NCI-H187 treated with DMSO at 0.1 percent for 48 hours (cell line): ENCODE measurements at regions not wholly inside any gene's neighbourhood (a gene's known extent, or its start where the extent isn't known, plus 50 kb on each side); places are given as distances from the start of the nearest gene placed in this dataset.

Experiments
- DNase-seq: peaks from one replicate; lab custom pipeline; 2025; lab: John Stamatoyannopoulos, UW

DNA sequence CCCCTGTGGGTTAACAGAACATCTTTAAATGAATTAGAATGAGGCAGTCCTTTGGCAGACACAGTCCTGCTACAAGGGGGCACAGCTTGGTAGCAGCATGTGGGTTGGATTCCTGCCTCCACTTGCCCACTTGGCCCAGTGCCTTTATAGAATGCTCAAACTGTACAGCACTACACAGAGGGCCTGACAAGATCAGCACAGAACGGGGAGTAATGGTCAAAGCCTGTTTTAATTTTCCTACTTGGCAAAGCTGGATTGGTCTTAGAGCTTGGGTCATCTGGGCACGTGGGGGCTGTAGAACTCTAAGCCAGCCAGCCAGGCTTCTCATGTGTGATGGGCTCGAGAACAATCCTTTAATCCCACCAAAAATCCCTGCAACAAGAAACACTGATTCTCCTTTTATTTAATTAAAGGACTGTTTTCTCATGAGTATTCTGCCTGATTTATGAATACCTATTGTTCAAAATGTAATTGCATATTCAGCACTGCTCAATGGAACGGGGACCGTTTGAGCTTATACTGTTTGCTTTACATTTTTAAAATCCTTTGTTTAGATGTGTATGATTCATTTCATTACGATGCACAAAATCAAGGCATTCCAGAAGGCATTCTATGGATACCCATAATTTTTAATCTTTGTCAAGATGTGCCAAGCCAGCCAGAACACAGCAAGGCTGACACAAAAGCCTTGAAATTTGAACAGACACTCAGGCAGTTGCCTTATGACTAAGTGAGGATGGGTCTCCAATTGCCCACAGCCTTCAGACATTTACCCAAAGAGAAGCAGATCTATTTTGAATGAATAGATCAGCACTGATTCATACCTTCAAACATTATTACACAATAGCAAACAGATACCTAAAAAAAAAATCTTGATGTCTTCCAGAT is 249.3 kb upstream of the TGFBR2 start:
- DNase-seq: no peak

DNA sequence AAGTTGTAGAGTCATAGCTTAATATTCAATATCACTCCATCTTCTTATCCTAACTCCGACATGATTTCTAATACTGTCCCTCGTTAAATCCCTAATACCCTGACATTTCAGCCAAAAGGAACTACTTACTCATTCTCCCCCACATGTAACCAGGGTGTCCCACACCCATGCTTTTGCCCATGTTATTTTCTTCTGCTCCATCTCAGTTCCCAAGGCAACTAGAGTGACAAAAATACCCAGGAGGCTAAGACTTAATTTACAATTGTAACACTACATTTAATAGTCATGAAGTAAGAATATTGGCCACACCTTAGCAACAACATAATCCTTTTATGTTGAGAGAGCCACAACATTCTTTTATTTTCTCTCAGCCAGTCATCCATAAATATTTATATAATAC is 248.5 kb upstream of the TGFBR2 start:
- DNase-seq: no peak

DNA sequence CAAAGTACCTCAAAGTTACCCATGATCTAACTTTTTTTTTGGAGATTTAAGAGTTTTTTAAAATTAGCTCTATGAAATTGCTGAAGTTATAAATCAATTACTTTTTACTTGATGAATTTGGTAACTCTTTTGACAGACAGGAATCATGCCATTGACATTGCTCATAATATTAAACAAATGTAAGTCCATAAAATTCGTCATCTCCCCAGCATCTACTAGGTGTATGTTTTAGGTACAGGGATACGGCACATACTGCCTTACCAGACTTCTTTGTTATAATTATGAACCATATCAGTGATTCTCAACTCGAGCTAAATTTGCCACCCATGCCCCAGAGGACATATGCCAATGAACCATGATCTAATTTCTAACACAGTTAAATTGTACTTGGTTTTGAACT is 247.5 kb upstream of the TGFBR2 start:
- DNase-seq: no peak

DNA sequence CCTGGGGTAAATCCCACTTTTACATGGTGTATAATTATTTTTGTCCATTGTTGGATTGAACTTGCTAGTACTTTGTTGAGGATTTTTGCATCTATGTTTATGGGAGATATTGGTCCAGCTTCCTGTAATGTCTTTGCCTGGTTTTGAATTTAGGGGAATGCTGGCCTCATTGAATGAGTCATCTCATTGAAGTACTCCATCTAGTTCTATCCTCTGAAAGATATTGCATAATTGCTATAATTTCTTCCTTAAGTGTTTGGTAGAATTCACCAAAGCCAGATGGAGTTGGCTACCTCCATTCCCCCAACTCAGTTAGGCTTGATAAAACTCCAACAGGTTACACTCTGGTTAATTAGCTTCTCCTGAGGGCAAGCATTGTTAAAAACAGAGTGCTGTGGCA is 237.4 kb upstream of the TGFBR2 start:
- no peak for DNase-seq

DNA sequence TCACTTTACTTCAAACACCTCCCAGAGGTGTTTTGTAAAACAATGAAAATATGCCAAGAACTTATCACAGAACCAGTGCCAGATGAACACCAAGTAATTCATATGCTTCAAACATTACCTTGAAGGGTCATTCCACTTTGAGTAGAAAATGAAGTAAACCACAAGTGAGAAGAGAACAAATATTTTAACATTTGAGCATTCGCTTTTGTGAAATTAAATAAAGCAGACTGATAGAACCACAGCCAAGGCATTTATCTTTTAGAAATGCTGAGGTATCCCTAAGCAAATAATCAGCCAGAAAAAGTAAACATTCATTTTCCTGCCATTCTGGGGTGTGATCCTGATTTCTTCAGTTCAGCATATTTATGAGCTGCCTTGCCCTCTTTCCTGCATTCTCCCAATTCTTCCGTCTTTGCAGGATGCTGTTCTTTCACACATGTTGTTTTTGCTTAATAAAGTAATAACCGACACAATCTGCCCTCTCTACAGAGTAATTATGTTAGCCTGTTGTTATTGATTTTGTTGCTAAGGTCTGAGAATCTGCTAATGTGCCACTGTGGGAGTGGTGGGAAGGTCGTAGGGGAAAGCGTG is 235.6 kb upstream of the TGFBR2 start:
- no peak for DNase-seq

DNA sequence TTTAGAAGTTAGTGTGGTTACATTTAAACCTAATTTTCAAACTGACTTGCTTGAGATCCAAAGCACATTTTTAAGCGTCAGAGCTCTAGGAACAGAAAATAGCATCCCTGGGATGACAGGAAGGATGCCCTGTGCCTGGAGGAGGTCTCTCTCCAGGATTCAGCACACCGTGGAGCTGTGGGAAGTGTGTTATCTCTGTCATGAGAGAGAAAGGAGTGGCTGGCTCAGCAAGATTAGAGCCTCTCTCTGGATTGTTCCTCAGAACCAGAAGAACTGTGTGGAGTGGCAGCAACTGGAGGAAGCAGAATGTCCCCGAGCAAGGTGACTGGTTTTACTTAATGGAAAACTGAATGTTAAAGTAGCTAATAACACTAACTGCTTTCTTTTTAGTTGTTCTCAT is 233.6 kb upstream of the TGFBR2 start:
- DNase-seq: no peak

DNA sequence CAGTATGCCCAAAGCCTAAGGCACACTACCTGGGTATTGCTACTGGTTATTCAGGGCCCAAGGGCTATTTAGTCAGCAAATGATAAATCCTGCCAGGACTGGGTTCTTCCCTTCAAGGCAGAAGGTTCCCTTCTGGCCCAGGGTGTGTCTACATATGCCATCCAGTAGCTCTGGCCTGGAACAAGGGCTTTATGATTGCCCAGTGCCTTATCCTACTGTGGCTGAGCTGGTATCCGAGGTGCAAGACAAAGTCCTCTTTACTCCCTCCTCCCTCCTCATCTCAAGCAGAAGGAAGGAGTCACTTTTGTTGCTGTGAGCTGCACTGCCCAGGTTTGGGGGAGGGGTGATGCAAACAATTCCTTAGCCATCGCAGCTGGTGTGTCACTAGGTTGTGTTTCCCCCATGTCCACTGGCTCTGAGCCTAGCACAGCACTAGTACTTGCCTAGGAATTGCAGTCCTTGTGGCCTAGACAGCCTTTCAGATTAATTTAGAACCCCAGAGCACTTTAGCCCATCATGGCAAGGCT is 221.8 kb upstream of the TGFBR2 start:
- no peak for DNase-seq

DNA sequence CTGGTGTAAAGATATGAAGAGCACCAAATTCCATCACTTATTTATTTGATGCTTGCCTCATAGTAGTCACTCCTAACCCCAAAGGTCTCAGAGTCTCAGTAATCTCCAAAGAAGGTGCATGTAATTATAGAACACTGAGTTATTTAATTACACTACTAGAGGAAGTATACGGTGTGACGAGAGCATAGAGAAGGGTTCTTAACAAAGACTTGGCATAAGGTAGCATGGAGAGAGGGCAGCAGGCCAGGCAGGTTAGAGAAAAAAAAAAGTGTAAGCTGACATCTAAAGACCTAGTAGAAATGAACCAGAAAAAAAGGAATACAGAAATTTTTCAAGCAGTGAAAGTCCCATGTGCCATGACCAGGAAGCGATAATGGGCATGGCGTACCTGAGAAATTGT is 213.3 kb upstream of the TGFBR2 start:
- no peak for DNase-seq

DNA sequence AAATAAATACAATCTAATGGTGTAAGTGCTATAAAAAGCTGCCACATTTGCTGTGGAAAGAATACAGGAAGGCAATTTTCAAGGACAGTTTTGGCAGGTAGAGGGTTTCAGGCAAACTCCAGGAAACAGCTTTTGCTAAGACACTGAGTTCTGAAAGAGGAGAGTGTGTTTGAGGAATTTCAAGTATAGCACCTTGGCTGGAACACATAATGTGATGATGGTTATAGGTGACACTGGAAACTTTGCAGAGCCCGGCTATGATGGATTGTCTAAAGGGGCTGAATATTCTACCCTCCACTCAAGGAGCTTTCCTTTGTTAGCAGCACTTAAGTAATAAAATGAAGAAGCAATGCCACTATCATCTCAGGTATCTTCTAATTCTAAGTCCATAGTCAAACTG is 209.4 kb upstream of the TGFBR2 start:
- no peak for DNase-seq

DNA sequence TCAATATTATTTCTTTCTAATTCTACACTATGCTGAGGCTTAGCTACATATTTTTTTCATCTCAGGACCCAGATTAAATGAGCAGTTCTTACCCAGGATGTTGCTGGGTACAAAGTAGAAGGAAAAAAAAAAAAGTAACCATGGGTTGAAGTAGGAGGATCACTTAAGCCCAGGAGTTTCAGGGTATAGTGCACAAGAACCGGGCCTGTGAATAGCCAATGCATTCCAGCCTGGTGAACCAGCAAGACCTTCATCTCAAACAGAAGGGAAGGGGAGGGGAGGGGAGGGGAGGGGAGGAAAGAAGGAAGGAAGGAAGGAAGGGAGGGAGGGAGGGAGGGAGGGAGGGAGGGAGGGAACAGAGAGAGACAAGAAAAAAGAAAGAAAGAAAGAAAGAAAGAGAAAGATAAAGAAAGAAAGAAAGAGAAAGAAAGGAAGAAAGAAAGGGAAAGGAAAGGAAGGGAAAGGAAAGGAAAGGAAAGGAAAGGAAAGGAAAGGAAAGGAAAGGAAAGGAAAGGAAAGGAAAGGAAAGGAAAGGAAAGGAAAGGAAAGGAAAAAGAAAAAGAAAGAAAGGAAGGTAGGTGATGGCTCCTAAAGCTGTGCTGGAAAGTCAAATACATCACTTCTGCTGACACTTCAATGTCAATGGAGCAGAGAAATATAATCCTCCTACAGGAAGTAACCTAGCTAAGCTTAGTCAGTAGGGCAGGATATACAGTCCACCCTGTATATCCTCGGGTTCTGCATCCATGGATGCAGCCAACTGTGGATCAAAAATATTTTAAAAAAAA is 206.8 kb upstream of the TGFBR2 start:
- DNase-seq: no peak

DNA sequence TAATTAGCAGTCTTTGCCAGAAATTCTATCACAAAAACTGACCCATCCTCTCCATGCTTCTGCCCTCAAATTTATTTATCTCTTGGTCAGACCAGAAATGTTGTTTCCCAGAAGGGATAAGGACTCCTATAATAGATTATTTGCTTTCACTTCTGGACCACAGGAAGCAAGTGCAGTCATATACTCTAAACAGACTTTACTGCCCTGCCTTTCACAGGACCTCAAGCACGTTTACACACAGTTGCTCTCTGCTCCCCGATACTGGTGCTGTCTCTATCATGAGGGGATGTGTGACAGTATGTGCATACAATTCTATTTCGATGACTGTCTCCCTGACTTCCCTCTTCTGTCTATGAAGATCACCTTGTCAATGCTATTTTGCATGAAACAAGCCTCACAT is 205.5 kb upstream of the TGFBR2 start:
- DNase-seq: no peak

DNA sequence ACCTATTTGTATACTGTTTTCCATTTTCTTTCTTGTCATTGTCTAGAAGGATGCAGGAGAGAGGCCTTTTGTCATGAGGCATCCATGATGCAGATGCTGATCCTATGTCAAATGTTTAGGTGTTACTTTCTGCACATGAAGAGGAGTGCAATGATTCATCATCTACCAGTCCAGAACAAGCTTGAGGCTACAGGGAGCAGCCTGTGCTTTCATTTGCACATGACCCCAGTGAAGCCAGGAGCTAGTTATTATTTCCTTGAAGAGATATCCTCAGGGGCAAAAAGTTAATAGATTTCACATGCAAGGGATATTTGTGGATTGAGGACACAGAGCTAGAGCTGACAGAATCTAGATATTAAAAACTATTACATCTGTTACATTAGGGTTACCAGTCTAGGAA is 204.4 kb upstream of the TGFBR2 start:
- no peak for DNase-seq

DNA sequence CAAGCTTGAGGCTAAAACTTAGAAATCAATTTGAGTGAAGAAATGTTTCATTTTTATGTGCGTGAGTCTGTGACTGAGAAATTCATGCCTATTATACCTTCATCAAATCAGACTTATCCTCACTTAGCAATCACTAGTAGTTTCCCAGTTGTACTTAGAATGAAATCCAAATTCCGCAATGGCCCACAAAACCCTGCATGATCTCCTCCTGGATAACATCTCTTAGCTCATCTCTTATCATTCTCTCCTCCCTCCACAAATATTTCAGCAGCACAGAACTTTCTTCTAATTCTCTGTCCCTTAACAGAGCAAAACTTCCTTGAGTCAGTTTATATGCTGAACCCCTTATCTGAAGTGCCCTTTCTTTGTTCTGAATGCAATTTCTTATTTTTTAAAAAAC is 198.8 kb upstream of the TGFBR2 start:
- DNase-seq: no peak

DNA sequence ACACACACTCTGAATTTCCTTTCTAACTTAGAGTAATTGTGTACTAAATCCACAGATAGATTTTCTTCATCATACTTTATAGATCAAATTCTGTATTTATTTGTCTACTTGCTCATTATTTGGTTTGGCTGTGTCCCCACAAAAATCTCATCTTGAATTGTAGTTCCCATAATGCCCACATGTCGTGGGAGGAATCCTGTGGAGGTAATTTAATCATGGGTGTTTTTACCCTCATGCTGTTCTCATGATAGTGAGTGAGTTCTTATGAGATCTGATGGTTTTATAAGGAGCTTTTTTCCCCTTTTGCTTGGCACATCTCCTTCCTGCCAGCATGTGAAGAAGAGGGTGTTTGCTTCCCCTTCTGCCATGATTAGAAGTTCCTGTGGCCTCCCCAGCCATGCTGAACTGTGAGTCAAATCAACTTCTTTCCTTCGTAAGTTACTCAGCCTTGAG is 198.3 kb upstream of the TGFBR2 start:
- DNase-seq: no peak

DNA sequence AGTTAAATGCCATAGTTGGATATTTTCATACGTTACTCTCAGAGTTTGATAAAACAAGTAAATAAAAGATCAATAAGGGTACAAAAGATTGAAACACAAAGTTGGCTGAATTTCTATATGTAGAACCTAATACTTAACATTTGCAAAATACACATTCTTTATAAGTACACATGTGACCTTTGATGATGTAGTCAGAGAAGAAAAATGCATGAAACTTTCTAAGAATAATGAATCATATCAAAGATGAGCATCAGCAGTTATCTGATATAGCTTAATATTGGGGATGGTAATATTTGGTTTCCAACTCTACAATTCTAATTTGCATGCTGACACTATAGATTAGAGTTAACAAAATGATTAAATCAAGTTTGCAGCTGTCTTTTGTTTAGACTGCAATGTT is 188.0 kb upstream of the TGFBR2 start:
- no peak for DNase-seq

DNA sequence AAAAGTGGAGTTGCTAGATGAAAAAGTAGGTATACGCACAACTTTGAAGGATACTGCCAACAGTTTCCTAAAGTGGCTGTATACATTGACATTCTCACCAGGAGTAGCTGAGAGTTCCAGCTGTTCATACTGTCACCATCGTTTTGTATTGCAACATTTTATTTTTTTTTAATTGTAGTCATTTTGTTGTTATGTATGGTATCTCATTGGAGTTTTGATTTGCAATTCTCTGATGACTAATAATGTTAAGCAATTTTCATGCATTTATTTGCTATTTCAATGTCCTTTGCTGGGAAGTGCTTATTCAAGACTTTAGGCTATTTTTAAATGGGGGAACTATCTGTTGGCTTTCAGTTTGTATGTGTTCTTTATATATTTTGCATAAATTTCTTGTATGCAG is 185.1 kb upstream of the TGFBR2 start:
- no peak for DNase-seq

DNA sequence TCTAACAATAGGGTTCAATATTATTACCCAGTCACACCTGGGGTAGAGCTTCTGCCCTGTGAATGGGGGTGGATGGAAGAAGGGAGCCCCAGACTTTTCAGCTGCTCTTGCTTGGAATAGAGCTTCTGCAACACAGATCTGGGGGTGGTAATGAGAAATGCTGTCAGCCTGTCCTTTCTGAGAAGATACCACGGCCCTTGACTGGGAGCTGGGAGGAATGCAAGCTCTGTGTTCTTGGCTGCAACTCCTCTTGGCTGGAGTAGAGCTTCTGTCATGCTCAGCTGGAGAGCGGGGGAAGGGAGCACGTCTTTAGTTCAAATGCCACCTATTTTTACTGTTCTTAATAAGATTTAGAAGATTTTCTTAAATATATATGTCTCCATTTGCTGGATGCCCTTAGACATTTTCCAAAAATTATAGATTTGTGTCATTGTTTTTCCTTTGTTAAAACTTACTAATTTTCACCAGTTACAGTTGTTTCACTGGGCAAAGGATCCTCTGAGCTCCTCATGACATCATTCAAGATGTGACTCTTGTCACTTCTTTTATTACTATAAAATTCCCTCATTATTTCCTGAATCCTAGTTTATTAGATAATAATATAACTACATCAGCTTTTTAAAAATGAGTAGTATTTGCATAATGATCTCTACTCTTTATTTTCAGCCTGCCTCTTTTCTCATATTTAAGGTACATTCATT is 180.0 kb upstream of the TGFBR2 start:
- no peak for DNase-seq

DNA sequence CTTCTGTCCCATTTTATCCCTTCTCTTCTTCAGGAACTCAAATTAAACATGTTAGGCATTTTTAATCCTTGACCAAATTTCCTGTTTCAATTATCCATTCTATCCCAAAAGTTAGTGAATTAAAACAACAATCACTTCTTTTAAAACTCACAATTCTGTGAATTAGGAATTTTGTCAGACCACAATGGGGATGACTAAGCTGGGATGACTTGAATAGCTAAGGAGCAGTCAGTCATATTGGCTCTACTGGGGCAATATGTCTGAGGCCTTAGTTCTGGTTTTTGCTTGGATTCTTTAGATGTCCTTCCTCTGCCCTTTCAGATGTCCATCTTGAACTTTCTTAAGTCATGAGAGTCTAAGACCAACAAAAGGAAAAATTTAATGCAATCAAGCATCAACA is 178.2 kb upstream of the TGFBR2 start:
- no peak for DNase-seq

DNA sequence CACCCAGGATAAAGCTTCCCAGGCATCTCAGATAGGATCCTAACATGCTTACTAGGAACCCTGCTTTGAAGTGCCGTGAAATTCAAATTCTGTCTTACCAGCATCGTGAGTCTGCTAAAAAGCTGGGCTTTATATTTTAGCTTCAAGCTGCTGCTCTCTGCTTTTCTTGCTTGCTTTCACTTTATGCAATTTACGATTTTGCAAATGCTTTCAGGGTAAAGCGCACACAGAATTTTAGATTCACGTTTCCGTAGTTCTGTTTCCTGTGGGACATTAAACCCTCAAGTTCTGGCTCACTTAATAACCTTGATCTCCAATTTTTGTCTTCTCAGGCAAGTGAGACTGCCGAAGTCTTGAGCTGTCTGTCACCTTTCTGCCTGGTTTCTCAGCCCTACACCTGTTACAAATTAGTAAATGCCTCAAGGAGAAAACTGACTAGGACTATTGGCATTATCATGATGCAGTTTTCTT is 170.5 kb upstream of the TGFBR2 start:
- no peak for DNase-seq

DNA sequence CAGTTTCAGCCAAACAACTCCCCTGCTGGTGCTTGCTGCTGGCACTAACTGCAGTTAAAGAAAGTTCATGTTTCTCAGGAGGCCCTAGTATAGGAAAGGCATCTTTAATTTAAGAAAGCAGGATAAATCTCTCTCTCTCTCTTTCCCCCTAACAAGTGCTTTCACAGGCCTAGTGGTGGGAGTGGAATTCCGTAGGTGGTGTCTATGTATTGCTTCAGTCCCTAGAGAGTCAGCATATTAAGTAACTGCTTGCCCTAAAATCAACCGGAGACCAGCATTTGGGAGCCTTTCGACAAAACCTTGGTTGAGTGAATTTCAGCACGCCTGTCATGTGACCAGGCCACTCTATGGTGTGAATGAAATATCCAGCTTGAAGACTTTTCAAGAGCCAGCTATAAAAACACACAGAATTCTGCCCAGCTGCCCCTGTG is 169.2 kb upstream of the TGFBR2 start:
- no peak for DNase-seq

DNA sequence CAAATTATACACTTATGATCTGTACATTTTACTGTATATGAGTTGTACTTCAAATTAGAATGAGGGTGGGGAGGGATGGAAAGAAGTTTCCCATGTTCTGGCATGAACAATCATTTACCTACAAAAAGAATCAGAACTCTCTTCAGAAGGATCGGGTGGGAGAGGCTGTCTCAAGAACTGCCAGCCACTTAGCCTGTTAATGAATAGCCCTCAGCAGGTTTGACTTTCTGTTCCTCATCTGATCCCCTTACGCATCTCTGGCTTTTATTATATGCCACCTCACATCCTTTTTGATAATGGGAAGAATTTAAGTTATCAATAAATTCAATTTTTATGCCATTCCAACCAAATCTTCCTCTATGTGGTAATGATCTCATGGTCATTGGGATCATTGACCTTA is 168.3 kb upstream of the TGFBR2 start:
- DNase-seq: no peak
